ENCODE measurements at regions not wholly inside any gene's neighbourhood (a gene's known extent, or its start where the extent isn't known, plus 50 kb on each side); places are given as distances from the start of the nearest gene placed in this dataset.

- Histone ChIP-seq H4K8ac (ENCODE audit: low read length) (no peak overlapping the region), H3K4me1 (ENCODE audit: control insufficient read depth, insufficient read depth, low read depth, low read length) (no peaks in the 10 kb centered on the region), H4K91ac (ENCODE audit: low read length) (no peak overlapping the region), H2BK120ac (ENCODE audit: low read depth, low read length) (no peak overlapping the region), H3K9me3 (ENCODE audit: control insufficient read depth, low read length) (peaks cover 7% of the 10 kb centered on the region), H3K27ac (ENCODE audit: low read length, poor library complexity, severe bottlenecking) (no peak overlapping the region), H3K9ac (ENCODE audit: low read length) (no peak overlapping the region), H3K4me2 (ENCODE audit: low read length, poor library complexity, severe bottlenecking) (no peak overlapping the region), H3K36me3 (ENCODE audit: control insufficient read depth in 1 of 2, insufficient read depth in 2 of 2, low read depth in 1 of 2, low read length in 2 of 2) (no peaks in the 10 kb centered on the region), H3K4me3 (ENCODE audit: insufficient read depth in 1 of 2, low read depth in 1 of 2, low read length in 2 of 2) (no peak overlapping the region), H2BK15ac (ENCODE audit: low read depth, poor library complexity, severe bottlenecking) (no peak overlapping the region), H3K4ac (ENCODE audit: low read depth in 1 of 2, low read length in 2 of 2) (no peak overlapping the region), H3K27me3 (ENCODE audit: control insufficient read depth in 1 of 2, insufficient read depth in 1 of 2, low read length in 2 of 2) (no peaks in the 10 kb centered on the region), H2AK5ac (ENCODE audit: low read length, severe bottlenecking) (no peak overlapping the region), H3K18ac (ENCODE audit: low read depth in 1 of 2, low read length in 2 of 2) (no peak overlapping the region), H2AFZ (ENCODE audit: low read depth, low read length) (no peak overlapping the region), H3K79me1 (replicated peaks; ENCODE audit: low read length, poor library complexity, severe bottlenecking) (no peaks in the 10 kb centered on the region), H3K23ac (ENCODE audit: low read length in 2 of 2) (no peak overlapping the region), H2BK12ac (ENCODE audit: low read length in 2 of 2) (no peak overlapping the region), H3K14ac (ENCODE audit: low read length in 2 of 2) (no peak overlapping the region), H2BK5ac (ENCODE audit: low read depth, low read length, poor library complexity, severe bottlenecking) (no peak overlapping the region)
- no peak for DNase-seq
- WGBS, result 93% methylated on average over 4 of the region's 7 CpGs
These were observed 619.3 kb upstream of the ADARB2 start for GRCh38 chr10:2356670-2357069.

GRCh38 chr10:2351566-2351965, 614.2 kb upstream of the ADARB2 start:
- no peak overlapping the region for H3K9ac ChIP-seq (ENCODE audit: low read length)
- H3K4me3 ChIP-seq (ENCODE audit: insufficient read depth in 1 of 2, low read depth in 1 of 2, low read length in 2 of 2), result no peak overlapping the region
- no peak overlapping the region for H2BK5ac ChIP-seq (ENCODE audit: low read depth, low read length, poor library complexity, severe bottlenecking)
- no peak overlapping the region for H4K8ac ChIP-seq (ENCODE audit: low read length)
- H3K4me1 ChIP-seq (ENCODE audit: control insufficient read depth, insufficient read depth, low read depth, low read length), result no peaks in the 10 kb centered on the region
- no peak overlapping the region for H3K18ac ChIP-seq (ENCODE audit: low read depth in 1 of 2, low read length in 2 of 2)
- H3K4ac ChIP-seq (ENCODE audit: low read depth in 1 of 2, low read length in 2 of 2), result no peak overlapping the region
- no peak overlapping the region for H4K91ac ChIP-seq (ENCODE audit: low read length)
- no peak overlapping the region for H3K27ac ChIP-seq (ENCODE audit: low read length, poor library complexity, severe bottlenecking)
- H2AK5ac ChIP-seq (ENCODE audit: low read length, severe bottlenecking), result no peak overlapping the region
- H2BK12ac ChIP-seq (ENCODE audit: low read length in 2 of 2), result no peak overlapping the region
- 88% methylated on average over 16 of the region's 16 CpGs for WGBS
- H2BK15ac ChIP-seq (ENCODE audit: low read depth, poor library complexity, severe bottlenecking), result no peak overlapping the region
- no peak overlapping the region for H3K14ac ChIP-seq (ENCODE audit: low read length in 2 of 2)
- H3K23ac ChIP-seq (ENCODE audit: low read length in 2 of 2), result no peak overlapping the region
- H2AFZ ChIP-seq (ENCODE audit: low read depth, low read length), result no peak overlapping the region
- no peaks in the 10 kb centered on the region for H3K79me1 ChIP-seq (replicated peaks; ENCODE audit: low read length, poor library complexity, severe bottlenecking)
- no peaks in the 10 kb centered on the region for H3K27me3 ChIP-seq (ENCODE audit: control insufficient read depth in 1 of 2, insufficient read depth in 1 of 2, low read length in 2 of 2)
- no peaks in the 10 kb centered on the region for H3K9me3 ChIP-seq (ENCODE audit: control insufficient read depth, low read length)
- H3K36me3 ChIP-seq (ENCODE audit: control insufficient read depth in 1 of 2, insufficient read depth in 2 of 2, low read depth in 1 of 2, low read length in 2 of 2), result no peaks in the 10 kb centered on the region
- H2BK120ac ChIP-seq (ENCODE audit: low read depth, low read length), result no peak overlapping the region
- no peak for DNase-seq
- H3K4me2 ChIP-seq (ENCODE audit: low read length, poor library complexity, severe bottlenecking), result no peak overlapping the region

- Histone ChIP-seq H2AFZ (ENCODE audit: low read depth, low read length) (no peak overlapping the region), H3K18ac (ENCODE audit: low read depth in 1 of 2, low read length in 2 of 2) (no peak overlapping the region), H2BK15ac (ENCODE audit: low read depth, poor library complexity, severe bottlenecking) (no peak overlapping the region), H3K14ac (ENCODE audit: low read length in 2 of 2) (no peak overlapping the region), H3K79me1 (replicated peaks; ENCODE audit: low read length, poor library complexity, severe bottlenecking) (no peaks in the 10 kb centered on the region), H2AK5ac (ENCODE audit: low read length, severe bottlenecking) (no peak overlapping the region), H4K91ac (ENCODE audit: low read length) (no peak overlapping the region), H4K8ac (ENCODE audit: low read length) (no peak overlapping the region), H3K36me3 (ENCODE audit: control insufficient read depth in 1 of 2, insufficient read depth in 2 of 2, low read depth in 1 of 2, low read length in 2 of 2) (no peaks in the 10 kb centered on the region), H2BK12ac (ENCODE audit: low read length in 2 of 2) (no peak overlapping the region), H3K4me3 (ENCODE audit: insufficient read depth in 1 of 2, low read depth in 1 of 2, low read length in 2 of 2) (no peak overlapping the region), H3K27ac (ENCODE audit: low read length, poor library complexity, severe bottlenecking) (no peak overlapping the region), H3K4me2 (ENCODE audit: low read length, poor library complexity, severe bottlenecking) (no peak overlapping the region), H3K4me1 (ENCODE audit: control insufficient read depth, insufficient read depth, low read depth, low read length) (no peaks in the 10 kb centered on the region), H3K9me3 (ENCODE audit: control insufficient read depth, low read length) (peaks cover 4% of the 10 kb centered on the region), H3K27me3 (ENCODE audit: control insufficient read depth in 1 of 2, insufficient read depth in 1 of 2, low read length in 2 of 2) (no peaks in the 10 kb centered on the region), H3K9ac (ENCODE audit: low read length) (no peak overlapping the region), H2BK120ac (ENCODE audit: low read depth, low read length) (no peak overlapping the region), H3K23ac (ENCODE audit: low read length in 2 of 2) (no peak overlapping the region), H2BK5ac (ENCODE audit: low read depth, low read length, poor library complexity, severe bottlenecking) (no peak overlapping the region), H3K4ac (ENCODE audit: low read depth in 1 of 2, low read length in 2 of 2) (no peak overlapping the region)
- no peak for DNase-seq
- 91% methylated on average over 2 of the region's 3 CpGs for WGBS
These were observed 604.9 kb upstream of the ADARB2 start for GRCh38 chr10:2342206-2342605.

DNA sequence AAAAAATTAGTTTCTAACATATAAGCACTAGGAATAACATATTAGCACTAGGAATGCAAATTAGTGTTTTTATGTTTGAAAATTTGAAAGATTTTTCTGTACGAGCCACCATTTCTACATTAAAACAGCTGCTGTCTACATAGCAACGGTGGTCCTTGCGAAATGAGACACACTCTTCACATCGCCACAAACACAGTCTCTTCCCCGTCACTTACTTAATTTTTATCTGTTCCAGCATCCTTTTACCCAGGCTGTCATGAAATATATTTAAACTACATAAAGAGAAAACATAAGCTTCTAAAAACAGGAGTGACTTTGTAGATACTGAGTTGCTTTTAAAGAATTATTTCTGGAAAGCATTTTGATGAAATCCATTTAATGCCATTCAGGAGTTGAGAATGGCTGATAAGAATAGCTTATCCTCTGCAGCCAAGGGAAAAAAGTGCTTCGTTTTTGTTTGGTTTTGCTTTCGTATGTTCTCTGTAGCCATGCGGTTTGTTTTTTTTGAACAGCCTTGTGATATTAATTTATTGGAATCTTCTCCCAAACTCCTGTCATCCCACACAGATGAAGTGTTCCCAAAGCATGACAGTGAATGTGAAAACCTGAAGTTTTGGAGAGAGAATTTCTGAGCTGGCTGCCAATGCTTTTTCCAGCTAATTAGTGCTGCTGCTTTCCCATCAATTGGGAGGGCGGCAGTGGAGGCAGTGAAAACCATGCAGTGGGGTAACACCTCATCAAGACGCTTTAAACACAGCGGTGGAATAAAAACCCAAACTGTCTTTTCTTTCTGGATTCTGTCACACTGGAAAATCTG, 603.7 kb upstream of the ADARB2 start:
- H4K8ac ChIP-seq (ENCODE audit: low read length), result no peak overlapping the region
- H3K9ac ChIP-seq (ENCODE audit: low read length), result no peak overlapping the region
- H3K14ac ChIP-seq (ENCODE audit: low read length in 2 of 2), result no peak overlapping the region
- H3K4me3 ChIP-seq (ENCODE audit: insufficient read depth in 1 of 2, low read depth in 1 of 2, low read length in 2 of 2), result no peak overlapping the region
- H3K4me2 ChIP-seq (ENCODE audit: low read length, poor library complexity, severe bottlenecking), result no peak overlapping the region
- no peak overlapping the region for H2BK12ac ChIP-seq (ENCODE audit: low read length in 2 of 2)
- H4K91ac ChIP-seq (ENCODE audit: low read length), result no peak overlapping the region
- H3K4me1 ChIP-seq (ENCODE audit: control insufficient read depth, insufficient read depth, low read depth, low read length), result no peaks in the 10 kb centered on the region
- no peak overlapping the region for H2BK15ac ChIP-seq (ENCODE audit: low read depth, poor library complexity, severe bottlenecking)
- H3K79me1 ChIP-seq (replicated peaks; ENCODE audit: low read length, poor library complexity, severe bottlenecking), result no peaks in the 10 kb centered on the region
- no peak for DNase-seq
- H2AFZ ChIP-seq (ENCODE audit: low read depth, low read length), result no peak overlapping the region
- no peak overlapping the region for H3K4ac ChIP-seq (ENCODE audit: low read depth in 1 of 2, low read length in 2 of 2)
- no peak overlapping the region for H3K18ac ChIP-seq (ENCODE audit: low read depth in 1 of 2, low read length in 2 of 2)
- no peaks in the 10 kb centered on the region for H3K27me3 ChIP-seq (ENCODE audit: control insufficient read depth in 1 of 2, insufficient read depth in 1 of 2, low read length in 2 of 2)
- peaks cover 4% of the 10 kb centered on the region for H3K9me3 ChIP-seq (ENCODE audit: control insufficient read depth, low read length)
- no peak overlapping the region for H2AK5ac ChIP-seq (ENCODE audit: low read length, severe bottlenecking)
- no peaks in the 10 kb centered on the region for H3K36me3 ChIP-seq (ENCODE audit: control insufficient read depth in 1 of 2, insufficient read depth in 2 of 2, low read depth in 1 of 2, low read length in 2 of 2)
- no peak overlapping the region for H3K23ac ChIP-seq (ENCODE audit: low read length in 2 of 2)
- no peak overlapping the region for H3K27ac ChIP-seq (ENCODE audit: low read length, poor library complexity, severe bottlenecking)
- 89% methylated on average over 10 of the region's 11 CpGs for WGBS
- H2BK120ac ChIP-seq (ENCODE audit: low read depth, low read length), result no peak overlapping the region
- H2BK5ac ChIP-seq (ENCODE audit: low read depth, low read length, poor library complexity, severe bottlenecking), result no peak overlapping the region

All from mesenchymal stem cell (in vitro differentiated cells and primary cell).